ENCODE measurements at regions not wholly inside any gene's neighbourhood (a gene's known extent, or its start where the extent isn't known, plus 50 kb on each side); places are given as distances from the start of the nearest gene placed in this dataset.

GRCh38 chrX:17206584-17206983 lies 168.4 kb upstream of the NHS start:
- DNase-seq = no peak

DNA sequence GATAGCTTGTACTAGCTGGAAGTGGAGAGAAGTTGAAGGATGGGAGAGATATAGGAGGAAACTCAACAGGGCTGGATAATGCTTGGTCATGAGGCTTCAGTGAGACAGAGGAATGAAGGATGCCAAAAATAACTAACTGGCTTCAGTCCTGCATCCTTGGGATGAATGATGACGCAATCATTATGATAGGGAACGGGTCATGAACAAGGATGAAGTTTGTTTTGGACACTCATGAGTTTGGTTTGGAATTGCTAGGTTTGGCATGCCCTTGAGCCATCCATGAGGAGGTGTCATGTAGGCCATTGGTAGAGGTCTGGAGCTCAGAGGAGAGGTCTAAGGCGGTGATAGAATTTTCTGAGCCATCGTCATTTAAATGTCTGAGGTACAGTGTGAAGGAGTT lies 160.0 kb upstream of the NHS start:
- no peak for DNase-seq

- DNase-seq = no peak
Measured at GRCh38 chrX:17226736-17227135, 148.3 kb upstream of the NHS start.

- no peak for DNase-seq
Measured at GRCh38 chrX:17237146-17237545, 137.9 kb upstream of the NHS start.

GRCh38 chrX:17242470-17242869 lies 132.5 kb upstream of the NHS start:
- peak; percentile 7 for DNase-seq

DNA sequence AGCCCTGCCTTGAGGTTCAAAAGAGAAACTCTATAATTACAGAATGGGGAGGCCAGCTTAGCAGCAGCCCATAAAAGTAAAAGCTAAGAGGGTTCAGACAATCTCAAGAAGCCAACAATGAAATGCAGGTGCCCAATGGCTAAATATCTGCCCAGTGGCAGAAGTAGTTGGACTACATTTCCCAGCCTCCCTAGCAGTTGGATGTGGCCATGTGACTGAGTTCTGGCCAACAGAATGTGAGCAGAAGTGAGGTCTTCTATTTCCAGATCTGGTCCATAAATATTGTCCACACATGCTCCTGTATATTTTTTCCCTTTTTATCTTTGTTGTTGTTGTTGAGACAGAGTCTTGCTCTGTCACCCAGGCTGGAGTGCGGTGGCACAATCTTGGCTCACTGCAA lies 127.9 kb upstream of the NHS start:
- no peak for DNase-seq

GRCh38 chrX:17262123-17262522 lies 112.9 kb upstream of the NHS start:
- DNase-seq = no peak

- DNase-seq = no peak
Measured at GRCh38 chrX:17266136-17266535, 108.9 kb upstream of the NHS start.

- DNase-seq = no peak
Measured at GRCh38 chrX:17278961-17279360, 96.0 kb upstream of the NHS start.

DNA sequence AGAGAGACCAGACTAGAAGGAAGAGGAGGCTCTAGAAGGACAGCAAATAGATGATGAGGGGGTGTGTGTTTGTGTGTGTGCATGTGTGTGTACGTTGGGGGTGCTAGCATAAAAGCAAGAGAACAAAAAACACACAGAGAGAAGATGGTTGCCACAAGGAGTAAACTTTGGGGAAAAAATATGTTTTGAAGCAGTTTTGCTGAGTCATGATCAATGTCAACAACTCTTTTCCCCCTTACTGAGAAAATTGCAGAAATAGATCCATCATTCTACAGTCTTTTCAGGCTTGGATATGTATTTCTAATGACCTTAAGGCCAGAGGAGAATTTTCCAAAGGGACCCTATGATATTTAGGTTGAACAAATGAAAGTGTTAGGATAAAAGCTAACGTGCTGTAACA lies 89.0 kb upstream of the NHS start:
- no peak for DNase-seq

DNA sequence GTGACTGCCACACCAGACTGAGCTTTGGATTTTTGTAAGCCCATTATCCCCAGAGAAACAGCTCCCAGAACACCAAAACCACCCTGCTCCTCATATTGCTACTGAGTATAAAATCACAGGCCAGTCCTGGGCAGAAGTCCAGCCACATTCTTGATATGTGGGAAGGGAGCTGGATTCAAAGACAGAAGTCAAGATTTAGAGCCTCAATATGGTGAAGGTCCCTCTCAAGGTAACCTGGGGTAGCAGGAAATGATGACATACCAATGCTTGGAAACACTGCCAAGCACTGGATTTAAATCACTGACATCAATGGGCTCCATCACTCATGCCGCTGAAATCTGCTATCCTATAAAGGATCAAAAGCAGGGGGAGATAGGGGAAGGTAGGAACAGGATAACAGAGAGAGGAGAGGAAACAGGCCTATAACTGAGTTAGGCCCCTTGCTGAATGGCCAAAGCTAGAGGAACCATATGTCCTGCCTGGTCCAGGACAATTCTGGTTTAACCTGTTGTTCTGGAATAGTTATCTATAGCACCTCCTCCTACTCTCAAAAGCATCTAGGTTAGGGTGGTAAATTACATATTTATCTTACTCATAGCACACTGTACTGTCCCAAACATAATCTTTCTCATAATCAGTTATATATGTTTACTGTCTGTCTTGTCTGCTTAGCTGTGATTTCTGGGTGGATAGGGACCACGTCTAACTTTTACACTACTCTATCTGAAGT lies 83.7 kb upstream of the NHS start:
- no peak for DNase-seq

- DNase-seq = no peak
Measured at GRCh38 chrX:17292111-17292527, 82.9 kb upstream of the NHS start.

DNA sequence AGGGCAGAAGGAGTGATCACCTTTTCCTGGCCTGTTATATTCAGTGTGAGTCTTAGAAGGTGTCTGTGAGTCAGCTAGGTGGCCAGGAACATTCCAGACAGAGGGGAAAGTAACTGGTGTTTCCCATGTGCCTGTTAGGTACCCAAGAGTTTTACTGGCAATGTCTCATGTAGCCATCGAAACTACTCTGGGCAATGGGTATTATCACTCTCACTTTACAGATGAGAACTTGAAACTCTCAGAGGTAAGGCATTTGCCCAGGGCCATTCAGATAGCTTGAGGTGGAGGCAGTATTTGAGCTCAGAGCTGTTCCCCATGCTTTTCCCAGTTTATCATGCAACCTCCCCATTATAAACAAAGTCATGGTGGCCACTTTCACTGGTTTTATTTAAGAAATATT lies 80.4 kb upstream of the NHS start:
- no peak for DNase-seq

DNA sequence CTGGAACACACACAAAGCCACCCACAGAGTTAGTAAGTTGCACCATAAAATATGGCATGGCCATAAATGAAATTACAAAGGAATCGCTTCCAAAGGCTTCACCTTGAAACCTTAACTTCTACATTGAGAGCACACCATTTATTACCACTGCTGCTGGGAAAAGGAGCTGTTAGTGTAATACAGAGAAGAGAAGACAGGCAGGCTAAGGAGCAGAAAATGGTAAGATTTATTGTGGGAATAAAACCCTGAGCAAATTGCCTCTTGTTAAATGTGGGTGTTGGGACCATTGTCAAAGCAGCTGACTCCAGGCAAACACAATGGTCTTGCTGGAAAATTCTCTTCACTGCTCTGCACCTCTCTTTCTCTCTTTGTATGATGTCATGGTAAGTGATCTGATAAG lies 79.2 kb upstream of the NHS start:
- no peak for DNase-seq

DNA sequence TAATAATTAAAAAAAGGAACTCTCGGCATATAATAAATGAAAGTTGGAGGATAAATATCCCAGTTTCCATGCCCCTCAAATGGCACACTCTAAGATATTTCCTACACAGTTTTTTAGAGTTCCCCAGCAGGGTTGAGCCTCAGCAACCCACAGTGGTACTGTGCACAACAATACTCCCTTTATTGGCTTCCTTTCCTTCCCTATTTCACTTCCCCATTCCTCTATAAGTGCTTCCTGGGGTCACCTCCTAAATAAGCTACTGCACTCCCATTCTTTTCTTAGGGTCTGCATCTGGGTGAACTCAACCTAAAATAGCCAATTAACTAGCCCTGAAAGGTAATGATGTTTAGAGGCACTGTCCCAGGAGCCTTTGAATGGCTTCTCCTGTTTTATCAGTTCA lies 76.4 kb upstream of the NHS start:
- DNase-seq = no peak

DNA sequence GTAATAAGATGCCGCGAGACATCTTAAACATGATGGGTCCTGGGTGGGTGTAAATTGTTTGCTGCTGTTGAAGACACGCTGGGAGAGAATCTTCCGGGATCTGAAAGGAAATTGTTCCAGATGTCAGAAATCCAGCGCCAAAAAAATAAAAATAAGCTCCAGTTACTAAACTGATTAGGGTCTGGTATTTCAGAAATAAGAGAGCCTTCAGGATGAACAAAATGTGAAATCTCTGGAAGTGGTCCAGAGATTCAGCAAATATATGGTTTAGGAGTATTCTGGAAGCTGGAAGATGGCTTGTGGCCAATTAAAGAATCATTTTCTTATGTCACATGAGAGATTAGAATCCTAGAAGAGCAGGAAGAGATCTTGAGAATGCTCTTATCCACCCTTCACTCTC lies 75.8 kb upstream of the NHS start:
- no peak for DNase-seq

DNA sequence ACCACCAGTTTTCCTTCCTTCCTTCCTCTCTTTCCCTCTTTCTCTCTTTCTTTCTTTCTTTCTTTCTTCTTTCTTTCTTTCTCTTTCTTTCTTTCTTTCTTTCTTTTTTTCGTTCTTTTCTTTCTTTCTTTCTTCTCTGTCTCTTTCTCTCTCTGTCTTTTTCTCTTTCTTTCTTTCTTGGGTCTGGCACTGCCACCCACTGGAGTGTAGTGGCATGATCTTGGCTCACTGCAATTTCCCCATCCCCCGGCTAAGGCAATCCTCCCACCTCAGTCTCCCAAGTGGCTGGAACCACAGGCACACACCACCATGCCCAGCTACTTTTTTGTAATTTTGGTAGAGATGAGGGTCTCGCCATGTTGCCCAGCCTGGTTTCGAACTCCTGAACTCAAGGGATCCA lies 51.6 kb upstream of the NHS start:
- no peak for DNase-seq

Data from DMS153 (cell line).